Suprapubic skin (tissue), 4 donors: ENCODE measurements at regions not wholly inside any gene's neighbourhood (a gene's known extent, or its start where the extent isn't known, plus 50 kb on each side); places are given as distances from the start of the nearest gene placed in this dataset.

Experiments used
- CTCF ChIP-seq, 2 donors: fragments of 200-600 bp in 1 of 2; fragments of 450-650 bp in 1 of 2; sonication (generic) in 1 of 2; IDR thresholded peaks; one replicate each; pipeline ENCODE4 v1.5.1; 2016 to 2019; ENCODE audit warnings: antibody characterized with exemption in 2 of 2, mild to moderate bottlenecking in 1 of 2, moderate library complexity in 1 of 2
- EP300 ChIP-seq: sonication (generic); formaldehyde crosslinking; IDR thresholded peaks from one replicate; pipeline ENCODE4 v1.6.1; 2017; ENCODE audit warnings: antibody characterized with exemption
- POLR2A ChIP-seq, 2 donors: fragments of 450-650 bp; IDR thresholded peaks; one replicate each; pipeline ENCODE4 v1.6.1; 2017; ENCODE audit warnings: antibody characterized with exemption in 2 of 2, mild to moderate bottlenecking in 2 of 2, moderate library complexity in 2 of 2
- POLR2AphosphoS5 ChIP-seq, 3 donors: sonication (generic); formaldehyde crosslinking; IDR thresholded peaks; one replicate each; pipeline ENCODE4 v1.6.1; 2017; ENCODE audit warnings: antibody characterized with exemption in 3 of 3

GRCh38 chr3:73827725-73828211 lies 203.0 kb upstream of the PDZRN3 start:
- no peak for TF ChIP-seq CTCF (IDR thresholded peaks at IDR 0.05)
- TF ChIP-seq POLR2AphosphoS5 (IDR thresholded peaks at IDR 0.05) = no peak
- TF ChIP-seq EP300 = no peak
- no peak for TF ChIP-seq POLR2A (IDR thresholded peaks at IDR 0.05)
